HL-60 (cell line): ENCODE measurements at regions not wholly inside any gene's neighbourhood (a gene's known extent, or its start where the extent isn't known, plus 50 kb on each side); places are given as distances from the start of the nearest gene placed in this dataset.

Experiments
- DNase-seq, 2 experiments: peaks; one replicate each; pipeline ENCODE4 v3.0.0-alpha.2; 2010 to 2020; ENCODE audit warnings: low read depth in 1 of 2, low spot score in 1 of 2
- H3K27ac ChIP-seq: fragments of 250-450 bp; sonication (Bioruptor Pico); replicated peaks from 2 replicates; pipeline ENCODE4 v1.5.1; 2020; ENCODE audit warnings: mild to moderate bottlenecking, moderate library complexity
- H3K27me3 ChIP-seq: fragments of 250-450 bp; sonication (Bioruptor Pico); 2 replicates; pipeline ENCODE4 v1.5.1; 2021; ENCODE audit warnings: mild to moderate bottlenecking, moderate library complexity; ENCODE audit not compliant: insufficient read depth, poor library complexity, severe bottlenecking
- H3K4me3 ChIP-seq: replicated peaks from 2 replicates; pipeline ENCODE4 v1.5.1; 2011; ENCODE audit warnings: mild to moderate bottlenecking, control low read depth, low read length; ENCODE audit not compliant: insufficient read depth
- GABPA ChIP-seq: IDR thresholded peaks from 2 replicates; pipeline ENCODE4 v1.6.1; 2012; ENCODE audit warnings: low read depth
- POLR2AphosphoS5 ChIP-seq: IDR thresholded peaks from 2 replicates; pipeline ENCODE4 v1.6.1; 2012; ENCODE audit warnings: low read depth
- SPI1 ChIP-seq: IDR thresholded peaks from 2 replicates; pipeline ENCODE4 v1.6.1; 2012; ENCODE audit warnings: low read depth, mild to moderate bottlenecking, borderline replicate concordance
- TF ChIP-seq, protein P1 (sequence below): IDR thresholded peaks from one replicate; pipeline ENCODE4 v1.5.1; 2011; ENCODE audit warnings: low read length, control low read depth, inconsistent platforms; ENCODE audit not compliant: insufficient read depth
- TF ChIP-seq, protein P2 (sequence below): IDR thresholded peaks from 2 replicates; pipeline ENCODE4 v1.6.1; 2012; ENCODE audit warnings: low read depth; ENCODE audit not compliant: insufficient replicate concordance

DNA sequence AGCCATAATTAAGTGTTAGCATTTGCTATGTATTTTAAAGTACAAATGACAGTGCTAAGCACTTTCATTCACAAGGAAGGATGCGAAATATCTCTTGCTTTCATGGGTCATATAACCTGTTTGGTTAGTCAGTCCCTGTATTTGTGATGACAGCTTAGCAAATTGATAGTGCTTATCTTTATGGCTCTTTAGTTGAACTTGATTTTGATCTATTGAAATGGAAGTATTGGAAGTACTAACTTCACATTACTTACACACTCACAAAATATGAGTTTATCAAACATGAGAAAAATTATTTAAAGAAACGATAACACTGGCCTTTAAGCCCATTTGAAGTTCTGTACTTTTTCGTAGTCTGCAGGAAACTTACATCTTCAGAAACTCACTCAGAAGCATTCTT lies 97.4 kb upstream of the NEUROD1 start:
- H3K4me3 ChIP-seq = no peak overlapping the region
- TF ChIP-seq, protein P1, sequence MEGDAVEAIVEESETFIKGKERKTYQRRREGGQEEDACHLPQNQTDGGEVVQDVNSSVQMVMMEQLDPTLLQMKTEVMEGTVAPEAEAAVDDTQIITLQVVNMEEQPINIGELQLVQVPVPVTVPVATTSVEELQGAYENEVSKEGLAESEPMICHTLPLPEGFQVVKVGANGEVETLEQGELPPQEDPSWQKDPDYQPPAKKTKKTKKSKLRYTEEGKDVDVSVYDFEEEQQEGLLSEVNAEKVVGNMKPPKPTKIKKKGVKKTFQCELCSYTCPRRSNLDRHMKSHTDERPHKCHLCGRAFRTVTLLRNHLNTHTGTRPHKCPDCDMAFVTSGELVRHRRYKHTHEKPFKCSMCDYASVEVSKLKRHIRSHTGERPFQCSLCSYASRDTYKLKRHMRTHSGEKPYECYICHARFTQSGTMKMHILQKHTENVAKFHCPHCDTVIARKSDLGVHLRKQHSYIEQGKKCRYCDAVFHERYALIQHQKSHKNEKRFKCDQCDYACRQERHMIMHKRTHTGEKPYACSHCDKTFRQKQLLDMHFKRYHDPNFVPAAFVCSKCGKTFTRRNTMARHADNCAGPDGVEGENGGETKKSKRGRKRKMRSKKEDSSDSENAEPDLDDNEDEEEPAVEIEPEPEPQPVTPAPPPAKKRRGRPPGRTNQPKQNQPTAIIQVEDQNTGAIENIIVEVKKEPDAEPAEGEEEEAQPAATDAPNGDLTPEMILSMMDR = no peak
- TF ChIP-seq, protein P2, sequence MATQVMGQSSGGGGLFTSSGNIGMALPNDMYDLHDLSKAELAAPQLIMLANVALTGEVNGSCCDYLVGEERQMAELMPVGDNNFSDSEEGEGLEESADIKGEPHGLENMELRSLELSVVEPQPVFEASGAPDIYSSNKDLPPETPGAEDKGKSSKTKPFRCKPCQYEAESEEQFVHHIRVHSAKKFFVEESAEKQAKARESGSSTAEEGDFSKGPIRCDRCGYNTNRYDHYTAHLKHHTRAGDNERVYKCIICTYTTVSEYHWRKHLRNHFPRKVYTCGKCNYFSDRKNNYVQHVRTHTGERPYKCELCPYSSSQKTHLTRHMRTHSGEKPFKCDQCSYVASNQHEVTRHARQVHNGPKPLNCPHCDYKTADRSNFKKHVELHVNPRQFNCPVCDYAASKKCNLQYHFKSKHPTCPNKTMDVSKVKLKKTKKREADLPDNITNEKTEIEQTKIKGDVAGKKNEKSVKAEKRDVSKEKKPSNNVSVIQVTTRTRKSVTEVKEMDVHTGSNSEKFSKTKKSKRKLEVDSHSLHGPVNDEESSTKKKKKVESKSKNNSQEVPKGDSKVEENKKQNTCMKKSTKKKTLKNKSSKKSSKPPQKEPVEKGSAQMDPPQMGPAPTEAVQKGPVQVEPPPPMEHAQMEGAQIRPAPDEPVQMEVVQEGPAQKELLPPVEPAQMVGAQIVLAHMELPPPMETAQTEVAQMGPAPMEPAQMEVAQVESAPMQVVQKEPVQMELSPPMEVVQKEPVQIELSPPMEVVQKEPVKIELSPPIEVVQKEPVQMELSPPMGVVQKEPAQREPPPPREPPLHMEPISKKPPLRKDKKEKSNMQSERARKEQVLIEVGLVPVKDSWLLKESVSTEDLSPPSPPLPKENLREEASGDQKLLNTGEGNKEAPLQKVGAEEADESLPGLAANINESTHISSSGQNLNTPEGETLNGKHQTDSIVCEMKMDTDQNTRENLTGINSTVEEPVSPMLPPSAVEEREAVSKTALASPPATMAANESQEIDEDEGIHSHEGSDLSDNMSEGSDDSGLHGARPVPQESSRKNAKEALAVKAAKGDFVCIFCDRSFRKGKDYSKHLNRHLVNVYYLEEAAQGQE = no peak
- TF ChIP-seq GABPA = no peak
- no peak for TF ChIP-seq POLR2AphosphoS5
- TF ChIP-seq SPI1 = no peak
- DNase-seq = no peak
- no peaks in the 10 kb centered on the region for H3K27me3 ChIP-seq
- H3K27ac ChIP-seq = no peak overlapping the region

DNA sequence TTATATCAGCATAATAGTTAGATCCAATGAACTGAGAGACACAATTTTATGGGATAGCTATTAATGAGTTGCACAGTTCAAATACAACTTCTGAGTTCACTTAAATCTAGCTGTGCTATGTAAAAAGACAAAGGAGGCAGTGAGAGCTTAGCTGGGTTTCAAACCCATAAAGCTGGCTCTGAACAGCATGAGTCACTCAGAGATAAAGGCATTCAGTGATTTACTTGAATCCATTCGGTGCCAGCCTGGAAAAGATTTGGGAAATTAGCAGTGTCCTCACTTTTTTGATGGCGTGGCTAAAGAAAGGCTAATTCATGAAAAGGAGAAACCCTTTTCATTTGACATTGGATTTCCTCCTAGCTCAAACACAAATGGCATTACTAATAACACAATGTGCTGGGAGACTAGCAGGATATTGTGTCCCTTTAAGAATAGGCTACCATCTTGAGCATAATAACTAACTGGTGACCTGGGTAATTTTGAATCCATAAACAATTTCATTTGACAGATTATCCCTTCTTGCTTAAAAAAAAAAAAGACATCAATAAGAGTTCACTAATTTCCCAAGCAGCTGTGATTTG lies 98.4 kb upstream of the NEUROD1 start:
- H3K27ac ChIP-seq = no peak overlapping the region
- H3K4me3 ChIP-seq = no peak overlapping the region
- no peak for DNase-seq
- TF ChIP-seq, protein P2 = no peak
- TF ChIP-seq, protein P1 = no peak
- TF ChIP-seq GABPA = no peak
- TF ChIP-seq SPI1 = no peak
- TF ChIP-seq POLR2AphosphoS5 = no peak
- no peaks in the 10 kb centered on the region for H3K27me3 ChIP-seq

DNA sequence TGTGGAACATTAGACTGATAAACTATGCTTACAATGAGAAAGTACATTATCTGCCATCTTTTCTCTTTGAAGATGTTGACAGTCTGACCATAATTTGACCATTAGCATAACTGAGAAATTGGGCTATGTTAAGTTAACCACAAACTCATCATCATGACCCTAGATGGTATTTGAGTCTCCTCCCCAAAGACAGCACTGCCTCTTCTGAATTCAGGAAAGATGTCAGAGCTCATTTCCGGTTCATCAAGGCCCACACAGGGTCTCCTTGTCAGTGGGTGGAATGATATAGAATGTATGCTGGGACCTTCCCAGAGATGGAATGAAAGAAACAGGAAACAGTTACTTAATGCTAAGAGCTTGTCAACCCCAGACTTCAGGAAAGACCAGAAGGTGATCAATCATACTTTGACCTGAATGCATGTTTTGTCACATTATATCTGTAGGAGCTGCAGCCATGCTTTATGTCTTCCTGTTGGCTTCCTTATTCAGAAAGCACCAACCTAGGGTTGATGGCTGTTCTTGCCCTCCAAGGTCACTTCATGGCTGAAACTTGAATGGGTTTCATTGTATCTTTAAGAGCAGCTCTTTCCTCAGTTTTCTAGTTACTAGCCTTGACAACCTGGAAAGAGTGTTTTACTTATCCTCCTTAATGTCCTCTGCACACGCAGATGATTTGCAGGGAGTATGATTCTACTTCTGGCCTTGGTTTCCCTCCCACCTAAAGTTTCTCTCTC lies 99.1 kb upstream of the NEUROD1 start:
- Histone ChIP-seq H3K4me3 (no peak overlapping the region), H3K27ac (no peak overlapping the region), H3K27me3 (no peaks in the 10 kb centered on the region)
- TF ChIP-seq, protein P2 = no peak
- no peak for DNase-seq
